SH-SY5Y (cell line): ENCODE measurements at regions not wholly inside any gene's neighbourhood (a gene's known extent, or its start where the extent isn't known, plus 50 kb on each side); places are given as distances from the start of the nearest gene placed in this dataset.

ENCODE experiments used
- GATA2 ChIP-seq: IDR thresholded peaks from 2 replicates; pipeline ENCODE4 v1.6.1; 2011; ENCODE audit warnings: mild to moderate bottlenecking, low read depth, low read length
- GATA3 ChIP-seq: IDR thresholded peaks from 2 replicates; pipeline ENCODE4 v1.6.1; 2011; ENCODE audit warnings: low read depth, mild to moderate bottlenecking, low read length, moderate library complexity

- TF ChIP-seq GATA2, result no peak
- no peak for TF ChIP-seq GATA3
Observed at GRCh38 chr1:79808816-79809475, 802.4 kb upstream of the ADGRL4 start.
